SK-N-SH (cell line): ENCODE measurements at regions not wholly inside any gene's neighbourhood (a gene's known extent, or its start where the extent isn't known, plus 50 kb on each side); places are given as distances from the start of the nearest gene placed in this dataset.

Source experiments
- CTCF ChIA-PET: fragments of 300-600, 350-600 bp; formaldehyde crosslinking; extraction: SDS; loops from one replicate; lab custom pipeline; 2021; lab: Yijun Ruan, JAX
- POLR2A ChIA-PET: fragments of 350-600 bp; sonication (Branson Sonifier 250); formaldehyde crosslinking; extraction: SDS; loops from one replicate; lab custom pipeline; 2020; ENCODE audit warnings: antibody characterized with exemption, inconsistent platforms; lab: Yijun Ruan, JAX
- DNase-seq: peaks from one replicate; pipeline ENCODE4 v3.0.0; 2012
- H2AFZ ChIP-seq: fragments of 200-600 bp; sonication (generic); 2 replicates; pipeline ENCODE4 v1.8.1; 2016; ENCODE audit warnings: antibody characterized with exemption, mild to moderate bottlenecking, low read depth
- H3F3A ChIP-seq: fragments of 200-600 bp; sonication (generic); replicated peaks from 2 replicates; pipeline ENCODE3; 2016; ENCODE audit warnings: antibody characterized with exemption, mild to moderate bottlenecking; ENCODE audit not compliant: insufficient read depth
- H3K27ac ChIP-seq, 2 experiments: fragments of 200-500 bp in 1 of 2; fragments of 200-600 bp in 1 of 2; sonication (Bioruptor generic) in 1 of 2; sonication (generic), shearing (Covaris generic) in 1 of 2; 2 replicates each; pipeline versions ENCODE4 v1.5.1 to v1.6.1; 2014 to 2016; ENCODE audit warnings: low read depth in 2 of 2, inconsistent platforms in 1 of 2, low read length in 1 of 2, mild to moderate bottlenecking in 1 of 2, mixed read lengths in 1 of 2
- H3K27me3 ChIP-seq: fragments of 200-600 bp; sonication (generic), shearing (Covaris generic); 2 replicates; pipeline ENCODE4 v1.6.1; 2016; ENCODE audit warnings: mixed run types; ENCODE audit not compliant: insufficient read depth
- H3K36me3 ChIP-seq, 2 experiments: fragments of 200-500 bp in 1 of 2; fragments of 200-600 bp in 1 of 2; sonication (Bioruptor generic) in 1 of 2; sonication (generic) in 1 of 2; replicated peaks in 1 of 2; 2 replicates each; pipeline versions ENCODE3 to v1.5.1; 2014 to 2016; ENCODE audit warnings: low read length in 1 of 2, mild to moderate bottlenecking in 1 of 2; ENCODE audit not compliant: insufficient read depth in 2 of 2, control insufficient read depth in 1 of 2
- H3K4me1 ChIP-seq, 2 experiments: fragments of 200-500 bp in 1 of 2; fragments of 200-600 bp in 1 of 2; sonication (Bioruptor generic) in 1 of 2; sonication (generic), shearing (Covaris generic) in 1 of 2; 2 replicates each; pipeline versions ENCODE4 v1.5.1 to v1.6.1; 2014 to 2016; ENCODE audit warnings: low read depth in 1 of 2, low read length in 1 of 2, mixed run types in 1 of 2; ENCODE audit not compliant: insufficient read depth in 2 of 2, control insufficient read depth in 1 of 2
- H3K4me2 ChIP-seq: fragments of 200-600 bp; sonication (generic), shearing (Covaris generic); 2 replicates; pipeline ENCODE4 v1.6.1; 2017; ENCODE audit warnings: mixed run types
- H3K4me3 ChIP-seq, 2 experiments: fragments of 200-500 bp in 1 of 2; fragments of 200-600 bp in 1 of 2; sonication (Bioruptor generic) in 1 of 2; sonication (generic), shearing (Covaris generic) in 1 of 2; 2 replicates each; pipeline versions ENCODE4 v1.5.1 to v1.8.1; 2014 to 2016; ENCODE audit warnings: low read depth in 2 of 2, inconsistent platforms in 1 of 2, low read length in 1 of 2, mild to moderate bottlenecking in 1 of 2, mixed read lengths in 1 of 2, moderate library complexity in 1 of 2
- H3K79me2 ChIP-seq: fragments of 200-600 bp; sonication (generic); 2 replicates; pipeline ENCODE4 v1.8.1; 2017; ENCODE audit warnings: mild to moderate bottlenecking; ENCODE audit not compliant: insufficient read depth
- H3K9ac ChIP-seq: fragments of 200-600 bp; sonication (generic); 2 replicates; pipeline ENCODE4 v1.6.1; 2017; ENCODE audit warnings: mixed run types
- H3K9me2 ChIP-seq: fragments of 200-600 bp; sonication (generic); 2 replicates; pipeline ENCODE4 v1.6.1; 2017; ENCODE audit warnings: mixed run types
- H3K9me3 ChIP-seq: fragments of 200-600 bp; sonication (generic); 2 replicates; pipeline ENCODE4 v1.6.1; 2017; ENCODE audit warnings: mixed run types, mild to moderate bottlenecking, moderate library complexity
- H4K20me1 ChIP-seq: fragments of 200-600 bp; sonication (generic); 2 replicates; pipeline ENCODE4 v1.6.1; 2017; ENCODE audit warnings: mild to moderate bottlenecking, mixed run types; ENCODE audit not compliant: insufficient read depth
- EP300 ChIP-seq, 2 experiments: IDR thresholded peaks; 2 replicates each; pipeline versions ENCODE4 v1.4.0 to v1.6.1; 2012; ENCODE audit warnings: borderline replicate concordance in 1 of 2, low read depth in 1 of 2, low read length in 1 of 2
- FOXJ3 ChIP-seq: sonication (generic); formaldehyde crosslinking; IDR thresholded peaks from 2 replicates; pipeline ENCODE4 v1.5.1; 2020; ENCODE audit warnings: mild to moderate bottlenecking, missing genetic modification reagents
- MEF2A ChIP-seq: IDR thresholded peaks from 2 replicates; pipeline ENCODE4 v1.4.0; 2012; ENCODE audit warnings: low read depth, borderline replicate concordance
- MXI1 ChIP-seq: IDR thresholded peaks from 2 replicates; pipeline ENCODE4 v1.6.1; 2012; ENCODE audit warnings: mild to moderate bottlenecking, low read depth, low read length, improper control_type of control experiment
- REST ChIP-seq: IDR thresholded peaks from 2 replicates; pipeline ENCODE4 v1.6.1; 2012; ENCODE audit warnings: mild to moderate bottlenecking, low read depth, low read length, moderate library complexity
- SIN3A ChIP-seq: IDR thresholded peaks from 2 replicates; pipeline ENCODE4 v1.6.1; 2012; ENCODE audit warnings: low read depth, mild to moderate bottlenecking, low read length, moderate library complexity, borderline replicate concordance
- TEAD4 ChIP-seq: IDR thresholded peaks from 2 replicates; pipeline ENCODE4 v1.4.0; 2012; ENCODE audit warnings: mild to moderate bottlenecking, borderline replicate concordance; ENCODE audit not compliant: insufficient read depth
- YY1 ChIP-seq: IDR thresholded peaks from 2 replicates; pipeline ENCODE4 v1.4.0; 2012; ENCODE audit warnings: low read depth, mild to moderate bottlenecking
- WGBS: methylation state at CpG from one replicate; pipeline ENCODE4 v1.1.6; 2017; ENCODE audit warnings: low lambda C conversion rate; 5-methylcytosine and 5-hydroxymethylcytosine counted together

- DNase-seq, result peak; percentile 49
Measured at GRCh38 chr7:25579778-25580075, 351.4 kb upstream of the NPVF start.

GRCh38 chr7:25580141-25580540 is 351.9 kb upstream of the NPVF start:
- Histone ChIP-seq H3K27me3 (no peaks in the 10 kb centered on the region), H3K4me1 (peaks cover 0 to 8% of the 10 kb centered on the region in 2 experiments; a peak in 2 of 4 replicates), H3K9ac (no peak overlapping the region), H4K20me1 (no peaks in the 10 kb centered on the region), H3K27ac (no peak overlapping the region), H3K4me3 (no peak overlapping the region), H3K36me3 (no peaks in the 10 kb centered on the region), H3K4me2 (no peak overlapping the region), H3K79me2 (no peaks in the 10 kb centered on the region), H3F3A (no peaks in the 10 kb centered on the region), H3K9me2 (no peaks in the 10 kb centered on the region), H3K9me3 (no peaks in the 10 kb centered on the region), H2AFZ (no peak overlapping the region)
- no peak for DNase-seq
- TF ChIP-seq EP300 (IDR thresholded peaks at IDR 0.05; ENCODE audit: borderline replicate concordance in 1 of 2, low read depth in 1 of 2, low read length in 1 of 2), result no peak
- TF ChIP-seq MXI1, result no peak
- TF ChIP-seq REST, result no peak
- TF ChIP-seq MEF2A, result no peak
- TF ChIP-seq FOXJ3 (CRISPR knock-in tag), result no peak
- TF ChIP-seq YY1, result no peak
- no peak for TF ChIP-seq TEAD4
- WGBS, result 12% methylated on average over 4 of the region's 4 CpGs
- CTCF ChIA-PET, result interaction anchor here (0.9 to 4.2 kb wide), 9 partner anchors 14 to 321 kb away, joined by 3 to 37 read pairs (median 3); no protein-coding TSS in a partner anchor
- POLR2A ChIA-PET, result no interaction called here

More at GRCh38 chr7:25579778-25580075, 351.4 kb upstream of the NPVF start:
- WGBS, result 21% methylated on average over 4 of the region's 4 CpGs
- H3K27ac ChIP-seq, result no peak overlapping the region
- no peaks in the 10 kb centered on the region for H3K27me3 ChIP-seq
- TF ChIP-seq SIN3A, result no peak
- peak in 1 of 2 experiments; percentile 41; a peak in 1 of 4 replicates for TF ChIP-seq EP300 (IDR thresholded peaks at IDR 0.05; ENCODE audit: borderline replicate concordance in 1 of 2, low read depth in 1 of 2, low read length in 1 of 2)
- no peaks in the 10 kb centered on the region for H3F3A ChIP-seq
- CTCF ChIA-PET, result interaction anchor here (0.9 to 4.2 kb wide), 11 partner anchors 9 to 320 kb away, joined by 3 to 37 read pairs (median 4); no protein-coding TSS in a partner anchor
- H3K4me2 ChIP-seq, result no peak overlapping the region
- no peaks in the 10 kb centered on the region for H3K79me2 ChIP-seq
- POLR2A ChIA-PET, result no interaction called here
- H3K9me3 ChIP-seq, result no peaks in the 10 kb centered on the region
- no peak overlapping the region for H3K4me3 ChIP-seq
- no peak overlapping the region for H2AFZ ChIP-seq
- H3K9me2 ChIP-seq, result no peaks in the 10 kb centered on the region
- no peaks in the 10 kb centered on the region for H4K20me1 ChIP-seq
- H3K4me1 ChIP-seq, result peaks cover 0 to 8% of the 10 kb centered on the region in 2 experiments; a peak in 2 of 4 replicates
- H3K9ac ChIP-seq, result no peak overlapping the region
- H3K36me3 ChIP-seq, result no peaks in the 10 kb centered on the region
